H1 (cell line): ENCODE measurements at regions not wholly inside any gene's neighbourhood (a gene's known extent, or its start where the extent isn't known, plus 50 kb on each side); places are given as distances from the start of the nearest gene placed in this dataset.

Source experiments
- CTCF ChIA-PET: fragments of 300-600 bp; sonication (Branson Sonifier 250); formaldehyde crosslinking; loops from one replicate; lab custom pipeline; 2021; ENCODE audit not compliant: partially characterized antibody; lab: Charles Lee
- POLR2A ChIA-PET: fragments of 300-600 bp; sonication (Branson Sonifier 250); formaldehyde crosslinking; loops from one replicate; lab custom pipeline; 2021; ENCODE audit warnings: inconsistent platforms; ENCODE audit not compliant: partially characterized antibody; lab: Charles Lee
- DNase-seq, 2 experiments: peaks; one replicate each; pipeline versions ENCODE4 v3.0.0 to v3.0.0-alpha.2; 2010 to 2022; ENCODE audit warnings: low spot score in 2 of 2, low read depth in 1 of 2, mixed read lengths in 1 of 2
- FAIRE-seq: peaks from 2 replicates; lab custom pipeline; 2011; peaks lifted over from hg19 to GRCh38; lab: Jason Lieb, UNC
- H2AFZ ChIP-seq: 2 replicates; pipeline ENCODE4 v1.8.1; 2012; ENCODE audit warnings: low read length, inconsistent platforms
- H2AK5ac ChIP-seq: 2 replicates; pipeline ENCODE4 v1.6.1; 2013; ENCODE audit warnings: low read depth, low read length
- H2BK120ac ChIP-seq: replicated peaks from 2 replicates; pipeline ENCODE3; 2013; ENCODE audit warnings: low read depth, low read length, inconsistent platforms
- H2BK12ac ChIP-seq: 2 replicates; pipeline ENCODE4 v1.6.1; 2013; ENCODE audit warnings: low read depth, low read length
- H2BK15ac ChIP-seq: 2 replicates; pipeline ENCODE4 v1.6.1; 2013; ENCODE audit warnings: low read length
- H2BK20ac ChIP-seq: 2 replicates; pipeline ENCODE4 v1.6.1; 2013; ENCODE audit warnings: low read length
- H2BK5ac ChIP-seq: 2 replicates; pipeline ENCODE4 v1.6.1; 2013; ENCODE audit warnings: low read depth, low read length
- H3K14ac ChIP-seq: 2 replicates; pipeline ENCODE4 v1.6.1; 2013; ENCODE audit warnings: inconsistent platforms; ENCODE audit not compliant: insufficient read length
- H3K18ac ChIP-seq: 2 replicates; pipeline ENCODE4 v1.6.1; 2013; ENCODE audit warnings: low read length; ENCODE audit errors: extremely low read depth
- H3K23ac ChIP-seq: 2 replicates; pipeline ENCODE4 v1.6.1; 2013; ENCODE audit warnings: inconsistent platforms; ENCODE audit not compliant: insufficient read length
- H3K23me2 ChIP-seq: 2 replicates; pipeline ENCODE4 v1.6.1; 2013; ENCODE audit warnings: low read depth, low read length
- H3K27ac ChIP-seq: 2 replicates; pipeline ENCODE4 v1.6.1; 2011; ENCODE audit warnings: low read depth, low read length, inconsistent platforms
- H3K27me3 ChIP-seq, 4 experiments: replicated peaks in 1 of 4; 1 replicate in 1 of 4; 2 replicates in 3 of 4; pipeline versions ENCODE4 v1.6.1 to v1.8.1; 2011 to 2013; ENCODE audit warnings: low read length in 3 of 4, mild to moderate bottlenecking in 3 of 4, inconsistent platforms in 2 of 4, mixed read lengths in 2 of 4, moderate library complexity in 1 of 4; ENCODE audit not compliant: control insufficient read depth in 3 of 4, insufficient read depth in 3 of 4; ENCODE audit errors: extremely low read depth in 1 of 4
- H3K36me3 ChIP-seq, 4 experiments: 2 replicates each; pipeline versions ENCODE4 v1.6.1 to v1.8.1; 2011 to 2013; ENCODE audit warnings: mild to moderate bottlenecking in 4 of 4, low read length in 3 of 4, moderate library complexity in 2 of 4, control low read depth in 1 of 4, inconsistent platforms in 1 of 4; ENCODE audit not compliant: insufficient read depth in 4 of 4, control insufficient read depth in 2 of 4
- H3K4ac ChIP-seq: replicated peaks from 2 replicates; pipeline ENCODE3; 2013; ENCODE audit warnings: low read length, low read depth, mixed read lengths, inconsistent platforms; ENCODE audit not compliant: insufficient read length
- H3K4me1 ChIP-seq, 4 experiments: replicated peaks in 1 of 4; 1 replicate in 1 of 4; 2 replicates in 3 of 4; pipeline versions ENCODE4 v1.6.1 to v1.8.1; 2011 to 2013; ENCODE audit warnings: low read length in 3 of 4, inconsistent platforms in 2 of 4, mixed read lengths in 1 of 4; ENCODE audit not compliant: insufficient read depth in 4 of 4, control insufficient read depth in 3 of 4
- H3K4me2 ChIP-seq, 2 experiments: 2 replicates each; pipeline versions ENCODE4 v1.6.1 to v1.8.1; 2011 to 2013; ENCODE audit warnings: low read depth in 2 of 2, low read length in 2 of 2, control low read depth in 1 of 2, inconsistent platforms in 1 of 2, mild to moderate bottlenecking in 1 of 2; ENCODE audit not compliant: insufficient read depth in 1 of 2
- H3K4me3 ChIP-seq, 4 experiments: fragments of 200-600, 300-600 bp in 1 of 4; sonication (generic), shearing (Covaris generic), sonication (Bioruptor Twin) in 1 of 4; 2 replicates each; pipeline versions ENCODE4 v1.5.1 to v1.8.1; 2011 to 2016; ENCODE audit warnings: low read length in 4 of 4, low read depth in 3 of 4, control low read depth in 2 of 4, inconsistent platforms in 2 of 4, mild to moderate bottlenecking in 2 of 4, mixed read lengths in 1 of 4, moderate library complexity in 1 of 4; ENCODE audit not compliant: insufficient read depth in 2 of 4; ENCODE audit errors: extremely low read depth in 1 of 4
- H3K56ac ChIP-seq: replicated peaks from 2 replicates; pipeline ENCODE3; 2013; ENCODE audit warnings: low read depth, mild to moderate bottlenecking, mixed read lengths, low read length, inconsistent platforms; ENCODE audit not compliant: insufficient read length
- H3K79me1 ChIP-seq: 2 replicates; pipeline ENCODE4 v1.6.1; 2013; ENCODE audit warnings: low read depth, low read length, control low read depth
- H3K79me2 ChIP-seq, 2 experiments: 2 replicates each; pipeline versions ENCODE4 v1.6.1 to v1.8.1; 2012 to 2013; ENCODE audit warnings: low read length in 2 of 2, mild to moderate bottlenecking in 2 of 2, inconsistent platforms in 1 of 2; ENCODE audit not compliant: insufficient read depth in 2 of 2, control insufficient read depth in 1 of 2
- H3K9ac ChIP-seq, 4 experiments: replicated peaks in 1 of 4; 1 replicate in 1 of 4; 2 replicates in 3 of 4; pipeline versions ENCODE4 v1.6.1 to v1.8.1; 2011 to 2013; ENCODE audit warnings: low read depth in 3 of 4, low read length in 3 of 4, control low read depth in 2 of 4, mild to moderate bottlenecking in 2 of 4, moderate library complexity in 2 of 4, inconsistent platforms in 1 of 4; ENCODE audit errors: extremely low read depth in 1 of 4
- H3K9me3 ChIP-seq, 2 experiments: 2 replicates each; pipeline versions ENCODE4 v1.6.1 to v1.8.1; 2012 to 2013; ENCODE audit warnings: mild to moderate bottlenecking in 2 of 2, moderate library complexity in 2 of 2, control low read depth in 1 of 2, inconsistent platforms in 1 of 2, low read depth in 1 of 2, low read length in 1 of 2, mixed read lengths in 1 of 2; ENCODE audit not compliant: insufficient read depth in 2 of 2
- H4K20me1 ChIP-seq, 2 experiments: replicated peaks in 1 of 2; 2 replicates each; pipeline versions ENCODE3 to v1.8.1; 2011 to 2013; ENCODE audit warnings: inconsistent platforms in 2 of 2, low read length in 2 of 2, mild to moderate bottlenecking in 1 of 2; ENCODE audit not compliant: insufficient read depth in 2 of 2, control insufficient read depth in 1 of 2
- H4K5ac ChIP-seq: 2 replicates; pipeline ENCODE4 v1.6.1; 2013; ENCODE audit warnings: low read length, low read depth, mixed read lengths, inconsistent platforms; ENCODE audit not compliant: insufficient read length
- H4K8ac ChIP-seq: 2 replicates; pipeline ENCODE4 v1.8.0; 2013; ENCODE audit warnings: mild to moderate bottlenecking, moderate library complexity, low read length, inconsistent platforms; ENCODE audit not compliant: insufficient read depth; ENCODE audit errors: extremely low read depth
- H4K91ac ChIP-seq: replicated peaks from 2 replicates; pipeline ENCODE3; 2013; ENCODE audit warnings: low read length, mixed read lengths, inconsistent platforms; ENCODE audit not compliant: insufficient read length
- EGR1 ChIP-seq: IDR thresholded peaks from 2 replicates; pipeline ENCODE4 v1.6.1; 2011; ENCODE audit warnings: low read depth, low read length, borderline replicate concordance
- EP300 ChIP-seq, 2 experiments: IDR thresholded peaks; 1 replicate in 1 of 2; 2 replicates in 1 of 2; pipeline ENCODE4 v1.6.1; 2011 to 2012; ENCODE audit warnings: low read depth in 2 of 2, low read length in 2 of 2, mild to moderate bottlenecking in 2 of 2, borderline replicate concordance in 1 of 2, inconsistent platforms in 1 of 2, moderate library complexity in 1 of 2
- EZH2 ChIP-seq: fragments of 200-600 bp; sonication (generic); IDR thresholded peaks from 2 replicates; pipeline ENCODE4 v1.7.1; 2012; ENCODE audit warnings: low read depth, mild to moderate bottlenecking, moderate library complexity, low read length, inconsistent platforms; ENCODE audit not compliant: severe bottlenecking
- JUND ChIP-seq: IDR thresholded peaks from 2 replicates; pipeline ENCODE4 v1.6.1; 2011; ENCODE audit warnings: mild to moderate bottlenecking, improper control_type of control experiment, low read length
- RAD21 ChIP-seq, 2 experiments: IDR thresholded peaks in 1 of 2; conservative IDR thresholded peaks in 1 of 2; 2 replicates each; pipeline ENCODE4 v1.6.1; 2011; ENCODE audit warnings: low read depth in 2 of 2, low read length in 2 of 2, improper control_type of control experiment in 1 of 2, inconsistent platforms in 1 of 2, mild to moderate bottlenecking in 1 of 2, moderate library complexity in 1 of 2
- RFX5 ChIP-seq: IDR thresholded peaks from 2 replicates; pipeline ENCODE4 v1.6.1; 2011; ENCODE audit warnings: low read depth, low read length, improper control_type of control experiment, borderline replicate concordance
- SIRT6 ChIP-seq: IDR thresholded peaks from one replicate; pipeline ENCODE4 v1.7.1; 2012; ENCODE audit warnings: low read length, inconsistent platforms
- SP2 ChIP-seq: IDR thresholded peaks from 2 replicates; pipeline ENCODE4 v1.6.1; 2012; ENCODE audit warnings: mild to moderate bottlenecking, low read length, inconsistent platforms
- SRF ChIP-seq: IDR thresholded peaks from 2 replicates; pipeline ENCODE4 v1.6.1; 2011; ENCODE audit warnings: mild to moderate bottlenecking, low read depth, low read length, moderate library complexity
- TAF1 ChIP-seq: IDR thresholded peaks from 2 replicates; pipeline ENCODE4 v1.6.1; 2011; ENCODE audit warnings: mild to moderate bottlenecking, low read depth, low read length
- ZNF274 ChIP-seq: IDR thresholded peaks from 2 replicates; pipeline ENCODE4 v1.7.0; 2012; ENCODE audit warnings: low read length, borderline replicate concordance; ENCODE audit errors: extremely low read depth
- WGBS, 2 experiments: shearing (Covaris generic) in 1 of 2; methylation state at CpG; one replicate each; pipeline versions ENCODE4 v1.1.6 to v1.1.7; 2013 to 2015; ENCODE audit warnings: low lambda C conversion rate in 2 of 2, mixed read lengths in 2 of 2, inconsistent platforms in 1 of 2, low coverage in 1 of 2, missing lambda C conversion rate in 1 of 2; ENCODE audit not compliant: insufficient replicate concordance in 2 of 2, insufficient coverage in 1 of 2, insufficient read length in 1 of 2; ENCODE audit errors: extremely low coverage in 1 of 2, missing lambda C conversion rate in 1 of 2; 5-methylcytosine and 5-hydroxymethylcytosine counted together
- TF ChIP-seq, protein P1 (sequence below): IDR thresholded peaks from 2 replicates; pipeline ENCODE4 v1.6.1; 2011; ENCODE audit warnings: low read depth, mild to moderate bottlenecking, low read length; ENCODE audit not compliant: insufficient read depth

- no peak for TF ChIP-seq JUND
These were observed 981.6 kb upstream of the FAT3 start (continued) for GRCh38 chr11:91243051-91243450.

GRCh38 chr11:91241226-91241625, 983.4 kb upstream of the FAT3 start:
- no peak overlapping the region for H3K27ac ChIP-seq
- H3K9ac ChIP-seq = no peak overlapping the region
- H3K79me2 ChIP-seq = no peaks in the 10 kb centered on the region
- no peaks in the 10 kb centered on the region for H4K20me1 ChIP-seq
- H2BK15ac ChIP-seq = no peak overlapping the region
- POLR2A ChIA-PET = no interaction called here
- no peak overlapping the region for H2AFZ ChIP-seq
- WGBS, 2 experiments = 91% methylated on average over 3 of the region's 3 CpGs; no CpG with 5 or more reads in 1 of the 2 experiments
- H2BK120ac ChIP-seq = no peak overlapping the region
- DNase-seq (no peak), FAIRE-seq (no peak)
- H3K79me1 ChIP-seq = no peaks in the 10 kb centered on the region
- H2BK5ac ChIP-seq = no peak overlapping the region
- peaks cover 0 to 2% (median under 1%) of the 10 kb centered on the region in 4 experiments; a peak in 2 of 7 replicates for H3K4me1 ChIP-seq
- H3K56ac ChIP-seq = no peak overlapping the region
- H4K91ac ChIP-seq = no peak overlapping the region
- no peak overlapping the region for H3K4me2 ChIP-seq
- H4K5ac ChIP-seq = no peak overlapping the region
- no peaks in the 10 kb centered on the region for H3K27me3 ChIP-seq
- CTCF ChIA-PET = no interaction called here
- H3K4ac ChIP-seq = no peak overlapping the region
- no peak overlapping the region for H3K4me3 ChIP-seq
- H3K18ac ChIP-seq = no peak overlapping the region
- no peak overlapping the region for H2BK20ac ChIP-seq
- no peak overlapping the region for H2BK12ac ChIP-seq
- H3K36me3 ChIP-seq = no peaks in the 10 kb centered on the region
- H2AK5ac ChIP-seq = no peak overlapping the region
- no peak overlapping the region for H3K23ac ChIP-seq
- no peaks in the 10 kb centered on the region for H3K9me3 ChIP-seq
- no peak overlapping the region for H3K14ac ChIP-seq
- no peaks in the 10 kb centered on the region for H3K23me2 ChIP-seq
- no peak overlapping the region for H4K8ac ChIP-seq
- TF ChIP-seq RFX5 (no peak), EGR1 (no peak), TAF1 (no peak), SIRT6 (no peak), SRF (no peak), JUND (no peak), RAD21 (IDR thresholded peaks at IDR 0.05 in 1 of 2, conservative IDR thresholded peaks at IDR 0.05 in 1 of 2; ENCODE audit: low read depth in 2 of 2, low read length in 2 of 2) (no peak), EZH2 (no peak), EP300 (IDR thresholded peaks at IDR 0.05; ENCODE audit: borderline replicate concordance in 1 of 2, low read depth in 2 of 2, low read length in 2 of 2) (no peak), SP2 (no peak), ZNF274 (no peak)
- TF ChIP-seq, protein P1, sequence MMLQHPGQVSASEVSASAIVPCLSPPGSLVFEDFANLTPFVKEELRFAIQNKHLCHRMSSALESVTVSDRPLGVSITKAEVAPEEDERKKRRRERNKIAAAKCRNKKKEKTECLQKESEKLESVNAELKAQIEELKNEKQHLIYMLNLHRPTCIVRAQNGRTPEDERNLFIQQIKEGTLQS = no peak
